SK-N-SH (cell line): ENCODE measurements at regions not wholly inside any gene's neighbourhood (a gene's known extent, or its start where the extent isn't known, plus 50 kb on each side); places are given as distances from the start of the nearest gene placed in this dataset.

Experiments
- CTCF ChIA-PET: fragments of 300-600, 350-600 bp; formaldehyde crosslinking; extraction: SDS; loops from one replicate; lab custom pipeline; 2021; lab: Yijun Ruan, JAX
- POLR2A ChIA-PET: fragments of 350-600 bp; sonication (Branson Sonifier 250); formaldehyde crosslinking; extraction: SDS; loops from one replicate; lab custom pipeline; 2020; ENCODE audit warnings: antibody characterized with exemption, inconsistent platforms; lab: Yijun Ruan, JAX
- DNase-seq: peaks from one replicate; pipeline ENCODE4 v3.0.0; 2012
- H2AFZ ChIP-seq: fragments of 200-600 bp; sonication (generic); 2 replicates; pipeline ENCODE4 v1.8.1; 2016; ENCODE audit warnings: antibody characterized with exemption, mild to moderate bottlenecking, low read depth
- H3F3A ChIP-seq: fragments of 200-600 bp; sonication (generic); replicated peaks from 2 replicates; pipeline ENCODE3; 2016; ENCODE audit warnings: antibody characterized with exemption, mild to moderate bottlenecking; ENCODE audit not compliant: insufficient read depth
- H3K27ac ChIP-seq, 2 experiments: fragments of 200-500 bp in 1 of 2; fragments of 200-600 bp in 1 of 2; sonication (Bioruptor generic) in 1 of 2; sonication (generic), shearing (Covaris generic) in 1 of 2; 2 replicates each; pipeline versions ENCODE4 v1.5.1 to v1.6.1; 2014 to 2016; ENCODE audit warnings: low read depth in 2 of 2, inconsistent platforms in 1 of 2, low read length in 1 of 2, mild to moderate bottlenecking in 1 of 2, mixed read lengths in 1 of 2
- H3K27me3 ChIP-seq: fragments of 200-600 bp; sonication (generic), shearing (Covaris generic); 2 replicates; pipeline ENCODE4 v1.6.1; 2016; ENCODE audit warnings: mixed run types; ENCODE audit not compliant: insufficient read depth
- H3K36me3 ChIP-seq, 2 experiments: fragments of 200-500 bp in 1 of 2; fragments of 200-600 bp in 1 of 2; sonication (Bioruptor generic) in 1 of 2; sonication (generic) in 1 of 2; replicated peaks in 1 of 2; 2 replicates each; pipeline versions ENCODE3 to v1.5.1; 2014 to 2016; ENCODE audit warnings: low read length in 1 of 2, mild to moderate bottlenecking in 1 of 2; ENCODE audit not compliant: insufficient read depth in 2 of 2, control insufficient read depth in 1 of 2
- H3K4me1 ChIP-seq, 2 experiments: fragments of 200-500 bp in 1 of 2; fragments of 200-600 bp in 1 of 2; sonication (Bioruptor generic) in 1 of 2; sonication (generic), shearing (Covaris generic) in 1 of 2; 2 replicates each; pipeline versions ENCODE4 v1.5.1 to v1.6.1; 2014 to 2016; ENCODE audit warnings: low read depth in 1 of 2, low read length in 1 of 2, mixed run types in 1 of 2; ENCODE audit not compliant: insufficient read depth in 2 of 2, control insufficient read depth in 1 of 2
- H3K4me2 ChIP-seq: fragments of 200-600 bp; sonication (generic), shearing (Covaris generic); 2 replicates; pipeline ENCODE4 v1.6.1; 2017; ENCODE audit warnings: mixed run types
- H3K4me3 ChIP-seq, 2 experiments: fragments of 200-500 bp in 1 of 2; fragments of 200-600 bp in 1 of 2; sonication (Bioruptor generic) in 1 of 2; sonication (generic), shearing (Covaris generic) in 1 of 2; 2 replicates each; pipeline versions ENCODE4 v1.5.1 to v1.8.1; 2014 to 2016; ENCODE audit warnings: low read depth in 2 of 2, inconsistent platforms in 1 of 2, low read length in 1 of 2, mild to moderate bottlenecking in 1 of 2, mixed read lengths in 1 of 2, moderate library complexity in 1 of 2
- H3K79me2 ChIP-seq: fragments of 200-600 bp; sonication (generic); 2 replicates; pipeline ENCODE4 v1.8.1; 2017; ENCODE audit warnings: mild to moderate bottlenecking; ENCODE audit not compliant: insufficient read depth
- H3K9ac ChIP-seq: fragments of 200-600 bp; sonication (generic); 2 replicates; pipeline ENCODE4 v1.6.1; 2017; ENCODE audit warnings: mixed run types
- H3K9me2 ChIP-seq: fragments of 200-600 bp; sonication (generic); 2 replicates; pipeline ENCODE4 v1.6.1; 2017; ENCODE audit warnings: mixed run types
- H3K9me3 ChIP-seq: fragments of 200-600 bp; sonication (generic); 2 replicates; pipeline ENCODE4 v1.6.1; 2017; ENCODE audit warnings: mixed run types, mild to moderate bottlenecking, moderate library complexity
- H4K20me1 ChIP-seq: fragments of 200-600 bp; sonication (generic); 2 replicates; pipeline ENCODE4 v1.6.1; 2017; ENCODE audit warnings: mild to moderate bottlenecking, mixed run types; ENCODE audit not compliant: insufficient read depth
- CHD2 ChIP-seq: fragments of 150-350 bp; IDR thresholded peaks from 2 replicates; pipeline ENCODE4 v1.6.1; 2018; ENCODE audit warnings: low read length; ENCODE audit not compliant: partially characterized antibody
- CTCF ChIP-seq: fragments of 200-600 bp; sonication (generic); IDR thresholded peaks from 2 replicates; pipeline ENCODE4 v1.6.1; 2017; ENCODE audit warnings: antibody characterized with exemption, mild to moderate bottlenecking, moderate library complexity
- ELF1 ChIP-seq: IDR thresholded peaks from 2 replicates; pipeline ENCODE4 v1.4.0; 2012
- FOSL2 ChIP-seq: IDR thresholded peaks from 2 replicates; pipeline ENCODE4 v1.4.0; 2012; ENCODE audit warnings: low read depth, mild to moderate bottlenecking, moderate library complexity, borderline replicate concordance
- FOXJ3 ChIP-seq: sonication (generic); formaldehyde crosslinking; IDR thresholded peaks from 2 replicates; pipeline ENCODE4 v1.5.1; 2020; ENCODE audit warnings: mild to moderate bottlenecking, missing genetic modification reagents
- GABPA ChIP-seq: IDR thresholded peaks from 2 replicates; pipeline ENCODE4 v1.4.0; 2012; ENCODE audit warnings: low read depth, mild to moderate bottlenecking
- GATA2 ChIP-seq: sonication (generic); formaldehyde crosslinking; IDR thresholded peaks from 2 replicates; pipeline ENCODE4 v1.5.0; 2020; ENCODE audit warnings: mild to moderate bottlenecking, missing genetic modification reagents
- IRF3 ChIP-seq: fragments of 150-350 bp; IDR thresholded peaks from 2 replicates; pipeline ENCODE4 v1.6.1; 2016; ENCODE audit warnings: mild to moderate bottlenecking, low read depth, low read length
- JUND ChIP-seq: IDR thresholded peaks from 2 replicates; pipeline ENCODE4 v1.4.0; 2012
- MEF2A ChIP-seq: IDR thresholded peaks from 2 replicates; pipeline ENCODE4 v1.4.0; 2012; ENCODE audit warnings: low read depth, borderline replicate concordance
- NRF1 ChIP-seq: IDR thresholded peaks from 2 replicates; pipeline ENCODE4 v1.6.1; 2012; ENCODE audit warnings: low read depth, mild to moderate bottlenecking, low read length
- POLR2AphosphoS5 ChIP-seq: IDR thresholded peaks from 2 replicates; pipeline ENCODE4 v1.6.1; 2012; ENCODE audit warnings: low read depth, low read length
- RAD21 ChIP-seq: IDR thresholded peaks from 2 replicates; pipeline ENCODE4 v1.6.1; 2012; ENCODE audit warnings: mild to moderate bottlenecking, low read length
- TAF1 ChIP-seq: IDR thresholded peaks from 2 replicates; pipeline ENCODE4 v1.6.1; 2012; ENCODE audit warnings: low read depth, mild to moderate bottlenecking, low read length, moderate library complexity, borderline replicate concordance
- USF1 ChIP-seq: IDR thresholded peaks from 2 replicates; pipeline ENCODE4 v1.4.0; 2012; ENCODE audit warnings: low read depth, borderline replicate concordance
- USF2 ChIP-seq: fragments of 150-350 bp; IDR thresholded peaks from 2 replicates; pipeline ENCODE4 v1.6.1; 2017; ENCODE audit warnings: antibody characterized with exemption, low read length, low read depth, borderline replicate concordance
- ZBTB33 ChIP-seq: IDR thresholded peaks from 2 replicates; pipeline ENCODE4 v1.4.0; 2012; ENCODE audit warnings: low read depth, borderline replicate concordance
- WGBS: methylation state at CpG from one replicate; pipeline ENCODE4 v1.1.6; 2017; ENCODE audit warnings: low lambda C conversion rate; 5-methylcytosine and 5-hydroxymethylcytosine counted together

GRCh38 chr2:144678736-144679135 lies 158.8 kb upstream of the ZEB2 start:
- no peak for DNase-seq
- ChIA-PET CTCF (interaction anchor here (1.3 kb wide), 1 partner anchor 20 kb away, joined by 3 read pairs; no protein-coding TSS in a partner anchor), POLR2A (no interaction called here)
- Histone ChIP-seq H3K36me3 (no peaks in the 10 kb centered on the region), H3K4me1 (no peaks in the 10 kb centered on the region; a peak in 2 of 4 replicates), H3K9me3 (no peaks in the 10 kb centered on the region), H3K9ac (no peak overlapping the region), H3K79me2 (no peaks in the 10 kb centered on the region), H3K27me3 (no peaks in the 10 kb centered on the region), H3F3A (no peaks in the 10 kb centered on the region), H3K9me2 (no peaks in the 10 kb centered on the region), H3K27ac (no peak overlapping the region), H4K20me1 (no peaks in the 10 kb centered on the region), H2AFZ (no peak overlapping the region), H3K4me2 (no peak overlapping the region), H3K4me3 (no peak overlapping the region)
- TF ChIP-seq FOXJ3 (no peak), RAD21 (no peak), GATA2 (CRISPR knock-in tag) (no peak), USF2 (no peak)
- 85% methylated on average over 1 of the region's 1 CpG for WGBS

- no peaks in the 10 kb centered on the region for H3K9me3 ChIP-seq
- DNase-seq = no peak
- H3K9me2 ChIP-seq = no peaks in the 10 kb centered on the region
- 70% methylated on average over 3 of the region's 3 CpGs for WGBS
- H3K27me3 ChIP-seq = no peaks in the 10 kb centered on the region
- CTCF ChIA-PET = interaction anchor here (1.1 kb wide), 1 partner anchor 59 kb away, joined by 3 read pairs; no protein-coding TSS in a partner anchor
- no peaks in the 10 kb centered on the region; a peak in 1 of 4 replicates for H3K4me1 ChIP-seq
- POLR2A ChIA-PET = no interaction called here
- H3K27ac ChIP-seq = no peak overlapping the region
- H3K4me2 ChIP-seq = no peak overlapping the region
- no peak overlapping the region for H3K4me3 ChIP-seq
- TF ChIP-seq MEF2A (no peak), CTCF (no peak), JUND (no peak), USF2 (no peak), CHD2 (no peak), TAF1 (no peak), GABPA (no peak), IRF3 (no peak), POLR2AphosphoS5 (no peak), USF1 (no peak), RAD21 (no peak), ZBTB33 (no peak), NRF1 (no peak), ELF1 (no peak), FOSL2 (no peak), FOXJ3 (no peak), GATA2 (CRISPR knock-in tag) (no peak)
- H3K9ac ChIP-seq = no peak overlapping the region
- H4K20me1 ChIP-seq = no peaks in the 10 kb centered on the region
- no peak overlapping the region for H2AFZ ChIP-seq
- no peaks in the 10 kb centered on the region for H3F3A ChIP-seq
- H3K79me2 ChIP-seq = no peaks in the 10 kb centered on the region
- no peaks in the 10 kb centered on the region for H3K36me3 ChIP-seq
Observed at GRCh38 chr2:144675731-144676130, 155.8 kb upstream of the ZEB2 start.
